ENCODE measurements at regions not wholly inside any gene's neighbourhood (a gene's known extent, or its start where the extent isn't known, plus 50 kb on each side); places are given as distances from the start of the nearest gene placed in this dataset.

- no peak for DNase-seq
Observed at GRCh38 chr13:34654647-34655046, 287.4 kb upstream of the NBEA start.

- no peak for DNase-seq
Observed at GRCh38 chr13:34655554-34655953, 286.5 kb upstream of the NBEA start.

- no peak for DNase-seq
Observed at GRCh38 chr13:34657716-34658115, 284.4 kb upstream of the NBEA start.

GRCh38 chr13:34667286-34668218 is 274.5 kb upstream of the NBEA start:
- DNase-seq, result no peak

GRCh38 chr13:34671137-34671536 is 270.9 kb upstream of the NBEA start:
- no peak for DNase-seq

GRCh38 chr13:34672631-34673030 is 269.4 kb upstream of the NBEA start:
- no peak for DNase-seq

- DNase-seq, result no peak
Observed at GRCh38 chr13:34675626-34676025, 266.4 kb upstream of the NBEA start.

- DNase-seq, result no peak
Observed at GRCh38 chr13:34678154-34678553, 263.9 kb upstream of the NBEA start.

GRCh38 chr13:34681405-34681955 is 260.6 kb upstream of the NBEA start:
- DNase-seq, result no peak

- no peak for DNase-seq
Observed at GRCh38 chr13:34695063-34695462, 247.0 kb upstream of the NBEA start.

GRCh38 chr13:34696296-34696695 is 245.8 kb upstream of the NBEA start:
- no peak for DNase-seq

GRCh38 chr13:34696741-34697140 is 245.3 kb upstream of the NBEA start:
- no peak for DNase-seq

GRCh38 chr13:34698945-34699344 is 243.1 kb upstream of the NBEA start:
- no peak for DNase-seq

- no peak for DNase-seq
Observed at GRCh38 chr13:34700155-34700554, 241.9 kb upstream of the NBEA start.

GRCh38 chr13:34701919-34702318 is 240.2 kb upstream of the NBEA start:
- no peak for DNase-seq

- no peak for DNase-seq
Observed at GRCh38 chr13:34708566-34709313, 233.3 kb upstream of the NBEA start.

- no peak for DNase-seq
Observed at GRCh38 chr13:34719060-34719875, 222.8 kb upstream of the NBEA start.

- no peak for DNase-seq
Observed at GRCh38 chr13:34720618-34721017, 221.5 kb upstream of the NBEA start.

GRCh38 chr13:34721631-34722595 is 220.2 kb upstream of the NBEA start:
- no peak for DNase-seq

GRCh38 chr13:34722922-34723321 is 219.1 kb upstream of the NBEA start:
- DNase-seq, result no peak

GRCh38 chr13:34730961-34731360 is 211.1 kb upstream of the NBEA start:
- DNase-seq, result no peak

- no peak for DNase-seq
Observed at GRCh38 chr13:34731486-34731885, 210.6 kb upstream of the NBEA start.
